ENCODE measurements at regions not wholly inside any gene's neighbourhood (a gene's known extent, or its start where the extent isn't known, plus 50 kb on each side); places are given as distances from the start of the nearest gene placed in this dataset.

DNA sequence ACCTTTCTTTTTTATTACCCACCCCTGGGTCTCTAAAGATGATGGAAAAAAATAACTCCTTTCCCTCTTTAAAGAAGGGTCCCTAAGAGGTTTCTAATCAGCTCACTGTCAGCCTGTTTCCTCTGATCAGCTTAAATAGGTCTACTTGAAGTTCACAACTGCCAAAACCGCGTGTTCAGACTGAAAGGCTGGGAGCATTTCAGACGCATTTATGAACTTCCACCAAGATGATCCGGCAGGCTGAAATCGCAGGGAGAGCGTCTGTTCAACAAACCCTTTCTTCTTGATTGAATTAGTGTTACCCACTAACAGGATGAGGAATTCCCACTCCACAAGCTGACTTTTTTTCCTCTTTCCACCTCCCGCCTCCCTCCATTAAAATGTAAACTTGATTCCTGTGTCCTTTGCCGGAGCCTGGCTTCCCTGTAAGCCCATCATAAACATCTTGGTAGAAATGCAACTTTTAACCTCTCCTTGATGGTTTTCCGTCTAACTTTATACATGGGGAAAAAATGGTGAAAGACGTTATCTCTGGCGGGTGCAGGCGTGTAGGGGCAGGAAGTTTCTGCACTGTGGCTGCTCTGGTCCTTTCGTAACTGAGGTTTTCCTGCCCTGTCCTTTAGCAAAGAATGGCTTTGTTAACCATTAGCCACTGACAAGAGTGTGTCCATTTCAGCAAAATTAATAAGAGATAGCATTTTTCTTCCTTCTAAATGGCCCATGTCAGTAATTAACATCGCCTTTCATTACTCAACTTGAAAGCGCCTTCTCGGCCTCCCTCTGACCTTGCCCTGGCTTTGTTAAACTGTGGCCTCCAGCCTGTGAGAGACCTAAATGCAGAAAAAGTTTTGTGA, 130.7 kb downstream of the BAMBI start:
- peaks cover 6% of the 10 kb centered on the region for H3K27me3 Mint-ChIP-seq (ENCODE audit: insufficient read depth)
- no peak overlapping the region for H3K27ac Mint-ChIP-seq
- H3K4me1 Mint-ChIP-seq (ENCODE audit: low read depth), result peaks cover 7% of the 10 kb centered on the region; the same call in 1 of the 2 replicates
- H3K9me3 Mint-ChIP-seq, result no peaks in the 10 kb centered on the region
- DNase-seq, result no peak
- H3K36me3 Mint-ChIP-seq (ENCODE audit: low read depth), result no peaks in the 10 kb centered on the region
- no peak overlapping the region for H3K4me3 Mint-ChIP-seq
- TF ChIP-seq, protein P1, sequence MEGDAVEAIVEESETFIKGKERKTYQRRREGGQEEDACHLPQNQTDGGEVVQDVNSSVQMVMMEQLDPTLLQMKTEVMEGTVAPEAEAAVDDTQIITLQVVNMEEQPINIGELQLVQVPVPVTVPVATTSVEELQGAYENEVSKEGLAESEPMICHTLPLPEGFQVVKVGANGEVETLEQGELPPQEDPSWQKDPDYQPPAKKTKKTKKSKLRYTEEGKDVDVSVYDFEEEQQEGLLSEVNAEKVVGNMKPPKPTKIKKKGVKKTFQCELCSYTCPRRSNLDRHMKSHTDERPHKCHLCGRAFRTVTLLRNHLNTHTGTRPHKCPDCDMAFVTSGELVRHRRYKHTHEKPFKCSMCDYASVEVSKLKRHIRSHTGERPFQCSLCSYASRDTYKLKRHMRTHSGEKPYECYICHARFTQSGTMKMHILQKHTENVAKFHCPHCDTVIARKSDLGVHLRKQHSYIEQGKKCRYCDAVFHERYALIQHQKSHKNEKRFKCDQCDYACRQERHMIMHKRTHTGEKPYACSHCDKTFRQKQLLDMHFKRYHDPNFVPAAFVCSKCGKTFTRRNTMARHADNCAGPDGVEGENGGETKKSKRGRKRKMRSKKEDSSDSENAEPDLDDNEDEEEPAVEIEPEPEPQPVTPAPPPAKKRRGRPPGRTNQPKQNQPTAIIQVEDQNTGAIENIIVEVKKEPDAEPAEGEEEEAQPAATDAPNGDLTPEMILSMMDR (IDR thresholded peaks at IDR 0.05), result no peak

DNA sequence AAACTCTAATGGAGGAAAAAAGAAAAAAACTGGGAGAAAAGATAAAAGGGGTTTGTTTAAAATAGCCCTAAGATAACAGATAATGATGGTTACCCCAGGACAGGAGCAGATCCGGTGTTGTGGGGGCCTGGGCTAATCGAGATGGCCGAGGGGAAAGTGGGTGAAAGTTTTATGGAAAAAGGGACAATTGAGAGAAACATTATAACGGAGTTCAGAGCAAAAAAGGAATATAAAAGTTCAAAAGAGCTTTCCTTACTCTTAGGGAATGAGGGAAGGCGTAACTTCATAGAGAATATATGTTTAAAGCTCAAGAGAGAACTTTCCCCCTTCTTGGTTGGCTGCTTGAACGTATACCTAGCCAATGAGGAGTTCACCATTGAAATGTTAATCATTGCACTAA, 131.4 kb downstream of the BAMBI start:
- Mint-ChIP-seq H3K36me3 (ENCODE audit: low read depth) (no peaks in the 10 kb centered on the region), H3K4me1 (ENCODE audit: low read depth) (peaks cover 7% of the 10 kb centered on the region; the same call in 1 of the 2 replicates), H3K4me3 (no peak overlapping the region), H3K27ac (no peak overlapping the region), H3K27me3 (ENCODE audit: insufficient read depth) (peaks cover 6% of the 10 kb centered on the region), H3K9me3 (no peaks in the 10 kb centered on the region)
- TF ChIP-seq, protein P1 (IDR thresholded peaks at IDR 0.05), result no peak
- no peak for DNase-seq

DNA sequence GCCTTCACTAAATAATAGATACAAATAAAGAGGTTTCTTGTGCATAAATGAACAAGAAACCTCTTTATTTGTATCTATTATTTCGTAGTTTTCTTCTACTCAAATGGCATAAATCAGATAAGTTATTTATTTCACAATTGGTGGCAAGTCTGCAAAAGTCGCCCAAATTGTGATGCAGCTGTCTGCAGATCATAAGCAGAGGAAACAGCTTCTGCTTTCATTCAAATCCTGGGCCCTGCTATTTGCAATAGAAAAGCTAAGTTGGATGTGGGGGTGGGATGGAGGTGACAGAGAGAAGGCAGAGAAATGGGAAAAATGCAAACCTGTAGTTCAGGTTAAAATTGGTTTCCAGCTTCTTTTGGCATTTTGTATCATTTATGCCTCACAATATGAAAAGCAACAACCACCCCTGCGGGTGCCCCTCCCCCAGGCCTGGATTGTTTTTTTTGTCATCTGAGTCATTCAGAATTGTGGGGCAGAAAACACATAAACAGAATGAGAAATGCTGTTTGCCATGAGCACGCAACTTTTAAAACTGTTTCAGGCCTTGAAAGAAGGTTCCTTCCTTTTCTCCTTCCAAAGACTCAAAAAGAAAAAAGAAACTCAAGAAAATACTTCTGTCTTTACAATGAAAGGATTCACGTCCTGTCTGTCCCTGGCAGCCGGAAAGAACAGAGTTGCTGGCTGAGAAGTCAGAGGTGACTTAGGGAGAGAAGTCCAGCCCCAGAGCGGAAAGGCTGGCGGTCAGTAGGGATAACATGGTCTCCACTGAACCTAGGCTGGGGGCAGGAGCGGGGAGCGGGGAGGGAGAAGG, 132.9 kb downstream of the BAMBI start:
- no peak overlapping the region for H3K27ac Mint-ChIP-seq
- no peaks in the 10 kb centered on the region for H3K36me3 Mint-ChIP-seq (ENCODE audit: low read depth)
- H3K4me1 Mint-ChIP-seq (ENCODE audit: low read depth), result peaks cover 7% of the 10 kb centered on the region; the same call in 1 of the 2 replicates
- peaks cover 6% of the 10 kb centered on the region for H3K27me3 Mint-ChIP-seq (ENCODE audit: insufficient read depth)
- H3K4me3 Mint-ChIP-seq, result no peak overlapping the region
- TF ChIP-seq, protein P1 (IDR thresholded peaks at IDR 0.05), result no peak
- H3K9me3 Mint-ChIP-seq, result 0 out of 2 replicates have a peak, but pooled peaks cover 8% of the 10 kb centered on the region
- no peak for DNase-seq

DNA sequence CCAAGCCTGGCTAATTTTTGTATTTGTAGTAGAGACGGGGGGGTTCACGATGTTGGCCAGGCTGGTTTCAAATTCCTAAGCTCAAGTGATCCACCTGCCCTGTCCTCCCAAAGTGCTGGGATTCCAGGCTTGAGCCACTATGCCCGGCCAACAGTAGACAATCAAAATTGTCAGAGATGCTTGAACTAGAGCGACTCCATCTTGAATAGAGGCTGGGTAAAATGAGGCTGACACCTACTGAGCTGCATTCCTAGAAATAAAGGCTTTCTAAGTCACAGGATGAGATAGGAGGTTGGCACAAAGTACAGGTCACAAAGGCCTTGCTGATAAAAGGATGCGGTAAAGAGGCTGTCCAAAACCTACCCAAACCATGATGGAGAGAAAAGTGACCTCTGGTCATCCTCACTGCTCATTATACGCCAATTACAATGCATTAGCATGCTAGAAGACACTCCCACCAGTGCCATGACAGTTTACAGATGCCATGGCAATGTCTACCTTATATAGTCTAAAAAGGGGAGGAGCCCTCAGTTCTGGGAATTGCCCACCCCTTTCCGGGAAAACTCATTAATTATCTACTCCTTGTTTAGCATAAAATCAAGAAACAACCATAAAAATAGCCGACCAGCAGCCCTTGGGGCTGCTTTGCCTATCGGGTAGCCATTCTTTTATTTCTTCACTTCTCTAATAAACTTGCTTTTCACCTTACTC, 134.5 kb downstream of the BAMBI start:
- H3K27me3 Mint-ChIP-seq (ENCODE audit: insufficient read depth), result peaks cover 3% of the 10 kb centered on the region
- no peak for DNase-seq
- peaks cover 7% of the 10 kb centered on the region; the same call in 1 of the 2 replicates for H3K4me1 Mint-ChIP-seq (ENCODE audit: low read depth)
- H3K36me3 Mint-ChIP-seq (ENCODE audit: low read depth), result no peaks in the 10 kb centered on the region
- H3K9me3 Mint-ChIP-seq, result peaks cover 12% of the 10 kb centered on the region; the same call in 1 of the 2 replicates
- H3K4me3 Mint-ChIP-seq, result no peak overlapping the region
- H3K27ac Mint-ChIP-seq, result no peak overlapping the region
- TF ChIP-seq, protein P1 (IDR thresholded peaks at IDR 0.05), result no peak

Data from HFFc6 (cell line).